Gastrocnemius medialis (tissue), 4 donors: ENCODE measurements at regions not wholly inside any gene's neighbourhood (a gene's known extent, or its start where the extent isn't known, plus 50 kb on each side); places are given as distances from the start of the nearest gene placed in this dataset.
"Not testable (repeated sequence)": the region's sequence is repeated elsewhere in the genome, so short reads cannot be mapped to it uniquely, and the experiment has no call there.

ENCODE experiments used
- ATAC-seq, 2 donors: fragments of 150-250 bp; one replicate each; pipeline ENCODE4 v1.9.1; 2016
- DNase-seq, 2 donors: peaks; one replicate each; pipeline ENCODE4 v3.0.0-alpha.2; 2019
- H3K27ac ChIP-seq, 4 donors: fragments of 200-600 bp; sonication (generic); 1 replicate in 1 of 4; 2 replicates in 3 of 4; pipeline ENCODE4 v1.5.1; 2016 to 2018; ENCODE audit warnings: mild to moderate bottlenecking in 2 of 4, moderate library complexity in 1 of 4
- H3K27me3 ChIP-seq, 3 donors: fragments of 200-600 bp; sonication (generic) in 2 of 3; 1 replicate in 1 of 3; 2 replicates in 2 of 3; pipeline versions ENCODE4 v1.5.1 to v1.6.0; 2016 to 2019; ENCODE audit warnings: mild to moderate bottlenecking in 1 of 3, moderate library complexity in 1 of 3
- H3K36me3 ChIP-seq, 2 donors: fragments of 200-600 bp; sonication (generic) in 1 of 2; one replicate each; pipeline ENCODE4 v1.5.1; 2017 to 2018
- H3K4me1 ChIP-seq, 2 donors: fragments of 200-600 bp; sonication (generic) in 1 of 2; one replicate each; pipeline ENCODE4 v1.5.1; 2016 to 2017; ENCODE audit warnings: mild to moderate bottlenecking in 2 of 2
- H3K4me3 ChIP-seq, 4 donors: fragments of 200-600 bp; sonication (generic) in 3 of 4; 1 replicate in 1 of 4; 2 replicates in 3 of 4; pipeline ENCODE4 v1.5.1; 2016 to 2019; ENCODE audit warnings: mild to moderate bottlenecking in 2 of 4
- H3K9me3 ChIP-seq, 3 donors: fragments of 200-600 bp; sonication (generic) in 2 of 3; 1 replicate in 1 of 3; 2 replicates in 2 of 3; pipeline ENCODE4 v1.5.1; 2016 to 2019
- CTCF ChIP-seq, 5 experiments: fragments of 450-650 bp in 3 of 5; fragments of 200-600 bp in 2 of 5; sonication (generic) in 2 of 5; IDR thresholded peaks in 4 of 5; conservative IDR thresholded peaks in 1 of 5; 1 replicate in 4 of 5; 2 replicates in 1 of 5; pipeline ENCODE4 v1.5.1; 2016 to 2019; ENCODE audit warnings: antibody characterized with exemption in 5 of 5, mild to moderate bottlenecking in 3 of 5, moderate library complexity in 3 of 5
- POLR2A ChIP-seq, 2 donors: fragments of 450-650 bp; IDR thresholded peaks; one replicate each; pipeline ENCODE4 v1.6.1; 2017; ENCODE audit warnings: antibody characterized with exemption in 2 of 2, mild to moderate bottlenecking in 2 of 2, moderate library complexity in 2 of 2
- in situ Hi-C, 4 donors: fragments of 200-750 bp; cut with MboI; loops; one replicate each; pipeline versions ENCODE4 v1.15.0 to v1.8.0; 2017; ENCODE audit warnings: low sequenced_read_pairs in 4 of 4
- intact Hi-C: fragments of 100-400 bp; cut with DNase I; formaldehyde crosslinking; loops from one replicate; pipeline ENCODE4 v1.15.1; 2023; ENCODE audit warnings: low total_unique reads

GRCh38 chr16:73399997-73400396 is 352.1 kb upstream of the ZFHX3 start:
- Histone ChIP-seq H3K27me3 (peaks cover 0 to under 1% (median 0%) of the 10 kb centered on the region in 3 donors), H3K4me3 (no peak overlapping the region), H3K36me3 (no peaks in the 10 kb centered on the region), H3K4me1 (no peaks in the 10 kb centered on the region), H3K27ac (no peak overlapping the region), H3K9me3 (no peaks in the 10 kb centered on the region)
- TF ChIP-seq CTCF (IDR thresholded peaks at IDR 0.05 in 4 of 5, conservative IDR thresholded peaks at IDR 0.05 in 1 of 5) (no peak), POLR2A (IDR thresholded peaks at IDR 0.05) (no peak)
- in situ Hi-C loops (no loop called here), intact Hi-C loops (no loop called here)
- DNase-seq (no peak), ATAC-seq (no peak)

GRCh38 chr16:73399486-73399885 is 351.6 kb upstream of the ZFHX3 start:
- Histone ChIP-seq H3K4me1 (no peaks in the 10 kb centered on the region), H3K27me3 (no peaks in the 10 kb centered on the region), H3K27ac (no peak overlapping the region), H3K36me3 (no peaks in the 10 kb centered on the region), H3K4me3 (no peak overlapping the region), H3K9me3 (no peaks in the 10 kb centered on the region)
- no peak for ATAC-seq
- in situ Hi-C loops (no loop called here), intact Hi-C loops (no loop called here)
- TF ChIP-seq CTCF (IDR thresholded peaks at IDR 0.05 in 4 of 5, conservative IDR thresholded peaks at IDR 0.05 in 1 of 5): no peak
- no peak for TF ChIP-seq POLR2A (IDR thresholded peaks at IDR 0.05)
- no peak for DNase-seq

GRCh38 chr16:73398604-73399003 is 350.7 kb upstream of the ZFHX3 start:
- H3K27ac ChIP-seq, H3K9me3 ChIP-seq, in situ Hi-C loops, H3K27me3 ChIP-seq, intact Hi-C loops, H3K36me3 ChIP-seq, DNase-seq, H3K4me3 ChIP-seq, ATAC-seq, H3K4me1 ChIP-seq: not testable (repeated sequence)

DNA sequence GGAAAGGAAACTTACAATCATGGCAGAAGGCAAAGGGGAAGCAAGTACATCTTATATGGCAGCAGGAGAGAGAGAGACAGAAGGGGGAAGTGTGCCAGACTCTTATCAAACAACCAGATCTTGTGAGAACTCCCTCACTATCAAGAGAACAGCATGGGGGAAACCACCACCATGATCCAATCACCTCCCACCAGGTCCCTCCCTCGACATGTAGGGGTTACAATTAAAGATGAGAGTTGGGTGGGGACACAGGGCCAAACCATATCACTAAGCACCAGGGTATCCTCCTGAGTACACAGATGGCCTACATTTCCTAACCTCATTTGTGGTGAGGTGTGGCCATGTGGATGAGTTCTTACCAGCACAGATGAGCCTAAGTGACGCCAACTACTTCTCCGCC is 348.6 kb upstream of the ZFHX3 start:
- in situ Hi-C loops: no loop called here

GRCh38 chr16:73390936-73391335 is 343.0 kb upstream of the ZFHX3 start:
- TF ChIP-seq CTCF (IDR thresholded peaks at IDR 0.05 in 4 of 5, conservative IDR thresholded peaks at IDR 0.05 in 1 of 5) (no peak), POLR2A (IDR thresholded peaks at IDR 0.05) (no peak)
- Histone ChIP-seq H3K27ac (no peak overlapping the region), H3K36me3 (no peaks in the 10 kb centered on the region), H3K27me3 (no peaks in the 10 kb centered on the region), H3K9me3 (no peaks in the 10 kb centered on the region), H3K4me3 (no peak overlapping the region), H3K4me1 (no peaks in the 10 kb centered on the region)
- no peak for DNase-seq
- in situ Hi-C loops (no loop called here), intact Hi-C loops (no loop called here)
- no peak for ATAC-seq

More for the DNA sequence above, 348.6 kb upstream of the ZFHX3 start:
- TF ChIP-seq CTCF (IDR thresholded peaks at IDR 0.05 in 4 of 5, conservative IDR thresholded peaks at IDR 0.05 in 1 of 5): no peak
- no peak for TF ChIP-seq POLR2A (IDR thresholded peaks at IDR 0.05)
- no peaks in the 10 kb centered on the region for H3K36me3 ChIP-seq
- no peaks in the 10 kb centered on the region for H3K27me3 ChIP-seq
- no peak overlapping the region for H3K4me3 ChIP-seq
- H3K4me1 ChIP-seq: no peaks in the 10 kb centered on the region
- ATAC-seq (no peak), DNase-seq (no peak)
- intact Hi-C loops: no loop called here
- H3K9me3 ChIP-seq: no peaks in the 10 kb centered on the region
- H3K27ac ChIP-seq: no peak overlapping the region
